HuH-7.5 (cell line): ENCODE measurements at regions not wholly inside any gene's neighbourhood (a gene's known extent, or its start where the extent isn't known, plus 50 kb on each side); places are given as distances from the start of the nearest gene placed in this dataset.
"Not testable (repeated sequence)": the region's sequence is repeated elsewhere in the genome, so short reads cannot be mapped to it uniquely, and the experiment has no call there.

ENCODE experiments used
- DNase-seq: peaks from one replicate; pipeline ENCODE4 v3.0.0; 2011; ENCODE audit warnings: low spot score

- DNase-seq = no peak
Observed at GRCh38 chr9:105978336-105978735, 284.0 kb downstream of the TMEM38B start.

- DNase-seq = no peak
Observed at GRCh38 chr9:105978826-105979225, 284.5 kb downstream of the TMEM38B start.

GRCh38 chr9:105979290-105979689 is 284.9 kb downstream of the TMEM38B start:
- DNase-seq = no peak

- no peak for DNase-seq
Observed at GRCh38 chr9:105984714-105985113, 290.4 kb downstream of the TMEM38B start.

- DNase-seq = no peak
Observed at GRCh38 chr9:105993116-105993854, 298.9 kb downstream of the TMEM38B start.

- no peak for DNase-seq
Observed at GRCh38 chr9:105993921-105994715, 299.8 kb downstream of the TMEM38B start.

GRCh38 chr9:105994970-105995369 is 300.6 kb downstream of the TMEM38B start:
- no peak for DNase-seq

GRCh38 chr9:106017198-106017740 is 322.9 kb downstream of the TMEM38B start:
- DNase-seq = no peak

GRCh38 chr9:106019039-106019680 is 324.8 kb downstream of the TMEM38B start:
- no peak for DNase-seq

GRCh38 chr9:106019702-106020101 is 325.4 kb downstream of the TMEM38B start:
- DNase-seq = no peak

GRCh38 chr9:106020186-106020585 is 325.8 kb downstream of the TMEM38B start:
- DNase-seq = no peak

GRCh38 chr9:106023455-106023854 is 329.1 kb downstream of the TMEM38B start:
- DNase-seq = no peak

GRCh38 chr9:106025453-106025852 is 331.1 kb downstream of the TMEM38B start:
- no peak for DNase-seq

GRCh38 chr9:106030146-106030545 is 335.8 kb downstream of the TMEM38B start:
- DNase-seq = not testable (repeated sequence)

GRCh38 chr9:106032978-106033377 is 338.6 kb downstream of the TMEM38B start:
- DNase-seq = no peak

- no peak for DNase-seq
Observed at GRCh38 chr9:106035806-106036205, 341.5 kb downstream of the TMEM38B start.

- DNase-seq = no peak
Observed at GRCh38 chr9:106038266-106039001, 344.1 kb downstream of the TMEM38B start.

GRCh38 chr9:106039151-106039935 is 345.0 kb downstream of the TMEM38B start:
- DNase-seq = no peak

GRCh38 chr9:106041920-106042319 is 347.6 kb downstream of the TMEM38B start:
- not testable (repeated sequence) for DNase-seq

GRCh38 chr9:106051545-106051944 is 357.2 kb downstream of the TMEM38B start:
- no peak for DNase-seq

- DNase-seq = no peak
Observed at GRCh38 chr9:106052166-106052565, 357.8 kb downstream of the TMEM38B start.
